Hematopoietic multipotent progenitor cell treated with erythropoietin and hydrocortisone succinate and interleukin-3 and kit ligand, for 6 days (in vitro differentiated cells): ENCODE measurements at regions not wholly inside any gene's neighbourhood (a gene's known extent, or its start where the extent isn't known, plus 50 kb on each side); places are given as distances from the start of the nearest gene placed in this dataset.
"Not testable (repeated sequence)": the region's sequence is repeated elsewhere in the genome, so short reads cannot be mapped to it uniquely, and the experiment has no call there.

ENCODE experiments used
- DNase-seq: peaks from one replicate; pipeline ENCODE4 v3.0.0-alpha.2; 2015

DNA sequence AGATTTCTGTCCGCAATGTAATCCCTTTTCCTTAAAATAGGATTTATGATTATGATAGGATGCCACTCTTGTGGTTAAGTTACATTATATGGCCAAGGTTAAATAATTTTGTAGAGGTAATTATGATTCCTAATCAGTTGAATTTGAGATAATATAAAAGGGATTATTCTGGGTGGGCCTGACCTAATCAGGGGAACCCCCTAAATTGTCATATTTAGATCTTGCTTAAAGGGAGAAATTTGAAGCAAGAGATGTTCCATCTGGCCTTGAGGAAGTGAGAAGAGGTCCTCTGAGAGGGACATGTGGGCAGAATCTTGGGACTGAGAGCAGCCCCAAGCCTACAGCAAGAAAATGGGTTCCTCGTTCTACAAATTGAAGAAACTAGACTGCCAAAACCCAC lies 1550.1 kb upstream of the TENM4 start:
- DNase-seq, result no peak

- no peak for DNase-seq
Measured at GRCh38 chr11:80987171-80987570, 1546.3 kb upstream of the TENM4 start.

DNA sequence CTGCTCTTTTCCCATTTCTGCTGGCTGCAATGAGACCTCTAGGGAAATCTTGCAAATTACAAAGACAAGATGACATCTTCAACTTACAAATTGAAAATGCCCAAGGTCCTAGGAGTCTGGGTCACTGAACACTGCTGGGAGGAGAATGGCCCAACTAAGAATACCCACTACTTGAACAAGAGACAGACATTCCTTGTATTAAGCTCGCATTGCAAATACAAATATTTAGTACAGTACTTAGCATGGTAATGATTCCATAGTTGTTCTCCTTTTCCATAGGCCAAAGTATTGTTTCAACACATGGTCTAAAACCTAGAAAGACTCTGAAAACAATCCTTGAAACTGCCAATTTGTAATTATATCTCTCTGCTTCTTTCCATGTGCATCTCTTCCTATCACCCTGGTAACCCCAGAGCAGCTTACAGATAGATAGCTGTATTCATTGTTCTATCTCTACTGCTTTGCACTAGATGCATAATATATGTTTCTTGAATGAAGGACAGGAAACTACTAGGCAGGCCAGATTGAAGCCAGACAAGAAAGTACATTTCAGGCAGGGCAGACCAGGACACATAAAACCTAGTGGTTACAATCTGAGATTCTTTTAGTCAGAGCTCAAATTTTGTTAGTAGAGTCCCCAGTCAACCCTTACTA lies 1545.7 kb upstream of the TENM4 start:
- DNase-seq, result no peak

- DNase-seq, result no peak
Measured at GRCh38 chr11:80980227-80980626, 1539.4 kb upstream of the TENM4 start.

- DNase-seq, result no peak
Measured at GRCh38 chr11:80973786-80974185, 1533.0 kb upstream of the TENM4 start.

DNA sequence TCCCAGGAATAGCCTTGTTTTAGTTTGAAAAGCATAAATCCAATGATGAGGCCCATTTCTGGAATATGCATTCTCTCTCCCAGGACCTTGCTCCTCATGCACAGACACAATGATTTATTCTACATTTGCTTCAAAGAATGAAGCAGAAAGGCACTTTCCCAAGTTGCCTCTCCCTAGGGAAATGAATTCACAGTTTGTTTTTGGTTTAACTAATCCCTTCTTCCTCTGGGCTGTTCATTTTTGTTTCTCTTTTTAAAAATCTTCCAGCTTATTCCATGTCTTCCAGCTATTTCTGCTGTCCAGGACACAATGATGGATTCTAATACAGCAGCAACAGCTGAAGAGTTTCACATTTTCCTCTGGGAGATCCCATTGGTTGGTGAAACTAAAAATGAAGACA lies 1529.2 kb upstream of the TENM4 start:
- DNase-seq, result no peak

GRCh38 chr11:80967649-80968048 lies 1526.8 kb upstream of the TENM4 start:
- DNase-seq, result no peak

GRCh38 chr11:80960381-80961029 lies 1519.7 kb upstream of the TENM4 start:
- no peak for DNase-seq

- DNase-seq, result no peak
Measured at GRCh38 chr11:80959751-80960150, 1518.9 kb upstream of the TENM4 start.

GRCh38 chr11:80958987-80959386 lies 1518.2 kb upstream of the TENM4 start:
- no peak for DNase-seq

DNA sequence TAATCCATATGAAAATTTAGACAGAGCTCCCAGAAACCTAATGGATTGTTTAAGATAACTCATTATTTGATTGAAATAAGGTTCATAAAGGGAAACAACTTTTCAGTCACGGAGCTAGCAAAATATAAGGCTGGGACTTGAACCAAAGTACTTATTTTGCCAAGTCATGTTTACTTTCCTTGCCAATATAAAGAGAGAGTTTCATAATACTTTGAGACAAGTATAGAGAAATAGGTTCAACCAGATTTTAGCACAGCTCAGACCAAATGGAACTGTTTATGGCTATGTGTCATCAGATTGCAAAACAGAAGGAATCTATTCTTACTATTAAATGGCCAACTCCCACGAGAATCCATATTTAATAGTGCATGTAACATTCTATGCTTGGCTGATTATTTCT lies 1517.5 kb upstream of the TENM4 start:
- DNase-seq, result no peak

DNA sequence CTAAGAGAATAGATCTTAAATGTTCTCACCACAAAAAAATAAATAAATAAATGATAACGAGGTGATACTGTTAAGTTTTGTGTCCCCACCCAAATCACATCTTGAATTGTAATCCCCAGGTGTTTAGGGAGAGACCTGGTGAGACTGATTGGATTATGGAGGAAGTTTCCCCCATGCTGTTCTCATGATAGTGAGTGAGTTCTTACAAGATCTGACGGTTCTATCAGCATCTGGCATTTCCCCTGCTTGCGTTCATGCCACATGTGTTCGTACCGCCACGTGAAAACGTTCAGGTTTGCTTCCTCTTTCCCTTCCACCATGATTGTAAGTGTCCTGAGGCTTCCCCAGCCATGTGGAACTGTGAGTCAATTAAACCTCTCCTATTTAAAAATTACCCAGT lies 1514.8 kb upstream of the TENM4 start:
- no peak for DNase-seq

DNA sequence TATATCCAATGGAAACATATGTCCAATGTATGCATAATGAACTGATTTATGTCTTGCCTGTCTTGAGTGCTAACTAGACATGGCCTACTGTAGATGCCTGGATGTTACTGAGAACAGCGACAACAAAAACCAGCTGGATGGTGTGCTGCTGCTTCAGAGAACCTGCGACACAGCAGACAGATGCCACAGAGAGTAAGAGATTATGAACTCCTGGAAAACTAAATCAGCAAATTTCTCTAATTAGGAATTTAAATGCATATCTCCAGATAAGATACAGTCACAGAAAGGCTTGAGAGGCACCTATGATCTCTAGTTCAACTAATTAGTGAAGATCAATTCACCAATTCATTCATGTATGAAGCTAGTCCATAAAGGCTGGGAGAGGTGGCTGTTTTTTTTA lies 1508.0 kb upstream of the TENM4 start:
- DNase-seq, result no peak

DNA sequence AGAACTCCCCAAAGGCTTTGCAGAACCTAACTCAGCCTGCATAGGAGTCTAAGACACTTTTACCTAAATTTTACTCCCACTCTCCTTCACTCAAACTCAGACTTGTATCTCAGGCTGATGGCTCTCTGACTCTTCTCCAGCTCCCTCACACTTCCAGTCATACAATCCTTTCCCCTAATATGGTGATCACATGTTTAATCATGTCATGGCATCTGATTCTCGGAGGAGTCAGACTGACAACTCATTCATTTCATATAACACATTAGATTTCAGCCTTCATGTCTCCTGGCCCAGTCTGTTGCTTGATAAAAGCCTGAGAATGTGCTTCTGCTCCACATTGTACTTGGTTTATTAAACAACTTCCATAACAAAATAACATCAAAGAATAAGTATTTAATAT lies 1503.9 kb upstream of the TENM4 start:
- no peak for DNase-seq

GRCh38 chr11:80943226-80943625 lies 1502.4 kb upstream of the TENM4 start:
- DNase-seq, result no peak

DNA sequence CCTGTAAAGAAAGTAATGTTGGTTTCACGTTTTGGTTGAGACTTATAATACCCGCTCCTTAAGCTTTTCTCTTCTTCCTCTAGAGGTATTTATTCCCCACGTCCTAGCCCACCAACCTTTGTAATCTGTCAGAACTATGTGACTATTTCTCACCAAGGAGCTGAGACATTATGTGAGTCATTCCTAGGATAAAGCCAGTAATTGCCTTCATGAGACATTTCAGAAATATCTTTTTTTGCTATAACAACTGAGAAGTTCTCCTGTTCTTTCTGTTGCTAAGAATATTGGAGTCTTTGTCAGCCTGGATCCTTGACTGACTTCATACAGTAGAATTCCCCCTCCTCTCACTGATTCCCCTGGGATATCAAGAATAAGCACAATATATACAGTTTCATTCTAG lies 1497.0 kb upstream of the TENM4 start:
- no peak for DNase-seq

- DNase-seq, result no peak
Measured at GRCh38 chr11:80930038-80930437, 1489.2 kb upstream of the TENM4 start.

- DNase-seq, result no peak
Measured at GRCh38 chr11:80929031-80929805, 1488.4 kb upstream of the TENM4 start.

- no peak for DNase-seq
Measured at GRCh38 chr11:80925321-80925720, 1484.5 kb upstream of the TENM4 start.

DNA sequence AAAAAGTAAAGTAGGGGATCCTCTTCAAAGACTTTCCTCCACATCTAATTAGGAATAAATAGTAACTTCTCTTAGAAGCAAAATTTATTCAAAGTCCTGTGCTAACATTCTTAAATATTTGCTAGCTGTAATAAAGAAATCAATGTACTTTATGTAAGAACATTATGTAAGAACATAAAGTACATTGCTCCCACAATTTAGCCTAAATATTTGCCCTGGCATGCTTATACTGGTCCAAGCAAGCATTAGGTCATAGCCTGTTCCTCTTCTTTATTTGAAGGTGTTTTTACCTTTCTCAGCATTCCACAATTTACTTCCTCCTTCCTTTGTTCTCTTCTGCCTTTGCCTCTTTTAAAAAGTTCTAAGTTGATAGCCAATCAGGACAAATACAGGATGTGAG lies 1480.5 kb upstream of the TENM4 start:
- not testable (repeated sequence) for DNase-seq

- DNase-seq, result no peak
Measured at GRCh38 chr11:80916173-80916798, 1475.5 kb upstream of the TENM4 start.

DNA sequence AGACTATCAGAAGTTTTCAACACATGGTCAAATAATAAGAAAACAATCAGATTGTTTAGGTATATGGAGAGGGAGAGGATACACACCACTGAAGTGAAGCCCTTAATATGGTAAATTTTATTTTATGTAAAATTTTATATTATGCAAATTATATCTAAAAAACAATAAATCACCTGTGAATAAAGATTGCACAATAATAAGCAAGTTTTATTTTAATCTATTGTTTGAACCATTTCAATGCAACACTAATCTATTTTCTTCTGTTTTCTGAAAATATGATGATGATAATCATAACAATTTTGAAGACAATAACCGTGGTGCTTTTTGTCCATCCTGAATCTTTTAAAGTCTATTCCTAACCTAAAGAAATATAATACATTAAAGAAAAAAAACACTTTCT lies 1473.5 kb upstream of the TENM4 start:
- no peak for DNase-seq

GRCh38 chr11:80911666-80912065 lies 1470.8 kb upstream of the TENM4 start:
- DNase-seq, result no peak

DNA sequence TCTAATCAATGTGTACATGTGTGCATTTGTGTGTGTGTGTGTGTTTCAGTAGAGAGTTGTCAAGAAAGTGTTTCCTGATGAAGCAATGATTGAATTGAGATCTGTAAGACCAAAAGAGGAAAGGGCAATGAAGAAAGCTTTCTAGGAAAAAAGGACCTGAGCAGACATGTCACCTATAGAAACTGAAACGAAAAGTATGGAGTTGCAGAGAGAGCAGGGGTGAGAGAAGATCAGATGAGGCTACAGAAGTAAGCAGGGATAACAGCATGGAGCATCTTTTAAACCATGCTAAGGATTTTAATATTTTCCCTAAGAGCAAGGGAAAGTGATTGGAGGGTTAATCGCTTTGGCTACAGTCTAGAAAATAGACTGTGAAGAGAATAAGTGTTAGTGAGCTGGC lies 1459.4 kb upstream of the TENM4 start:
- peak; percentile 8 for DNase-seq
